Gastroesophageal sphincter (tissue), 3 donors: ENCODE measurements at regions not wholly inside any gene's neighbourhood (a gene's known extent, or its start where the extent isn't known, plus 50 kb on each side); places are given as distances from the start of the nearest gene placed in this dataset.
"Not testable (repeated sequence)": the region's sequence is repeated elsewhere in the genome, so short reads cannot be mapped to it uniquely, and the experiment has no call there.

ENCODE experiments used
- POLR2A ChIP-seq, 2 donors: fragments of 450-650 bp; IDR thresholded peaks; one replicate each; pipeline ENCODE4 v1.6.1; 2017; ENCODE audit warnings: antibody characterized with exemption in 2 of 2, mild to moderate bottlenecking in 2 of 2, moderate library complexity in 1 of 2
- POLR2AphosphoS5 ChIP-seq: sonication (generic); formaldehyde crosslinking; IDR thresholded peaks from one replicate; pipeline ENCODE4 v1.6.1; 2017; ENCODE audit warnings: antibody characterized with exemption
- TF ChIP-seq, protein P1 (sequence below), 4 experiments: fragments of 200-600 bp in 2 of 4; fragments of 450-650 bp in 2 of 4; sonication (generic) in 1 of 4; IDR thresholded peaks; one replicate each; pipeline ENCODE4 v1.5.1; 2017 to 2019; ENCODE audit warnings: antibody characterized with exemption in 4 of 4, mild to moderate bottlenecking in 2 of 4, moderate library complexity in 2 of 4

DNA sequence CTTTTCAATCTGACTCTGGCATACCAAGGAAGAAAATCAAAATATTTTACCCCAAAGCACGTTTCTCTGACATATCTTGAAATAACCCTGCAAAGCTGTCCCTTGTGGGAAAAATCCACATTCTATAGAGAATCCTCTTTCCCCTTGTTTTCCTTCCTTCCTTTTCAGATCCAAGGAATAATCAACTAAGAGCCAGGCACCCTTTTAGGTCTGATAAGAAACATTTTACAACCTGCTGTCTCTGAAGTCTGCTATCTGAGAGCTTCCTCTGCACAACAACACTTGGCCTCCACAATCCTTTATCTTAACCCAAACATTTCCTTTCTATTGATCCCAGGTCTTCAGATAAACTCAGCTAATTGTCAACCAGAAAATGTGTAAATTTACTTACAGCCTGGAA is 224.1 kb upstream of the DGKB start:
- TF ChIP-seq, protein P1, sequence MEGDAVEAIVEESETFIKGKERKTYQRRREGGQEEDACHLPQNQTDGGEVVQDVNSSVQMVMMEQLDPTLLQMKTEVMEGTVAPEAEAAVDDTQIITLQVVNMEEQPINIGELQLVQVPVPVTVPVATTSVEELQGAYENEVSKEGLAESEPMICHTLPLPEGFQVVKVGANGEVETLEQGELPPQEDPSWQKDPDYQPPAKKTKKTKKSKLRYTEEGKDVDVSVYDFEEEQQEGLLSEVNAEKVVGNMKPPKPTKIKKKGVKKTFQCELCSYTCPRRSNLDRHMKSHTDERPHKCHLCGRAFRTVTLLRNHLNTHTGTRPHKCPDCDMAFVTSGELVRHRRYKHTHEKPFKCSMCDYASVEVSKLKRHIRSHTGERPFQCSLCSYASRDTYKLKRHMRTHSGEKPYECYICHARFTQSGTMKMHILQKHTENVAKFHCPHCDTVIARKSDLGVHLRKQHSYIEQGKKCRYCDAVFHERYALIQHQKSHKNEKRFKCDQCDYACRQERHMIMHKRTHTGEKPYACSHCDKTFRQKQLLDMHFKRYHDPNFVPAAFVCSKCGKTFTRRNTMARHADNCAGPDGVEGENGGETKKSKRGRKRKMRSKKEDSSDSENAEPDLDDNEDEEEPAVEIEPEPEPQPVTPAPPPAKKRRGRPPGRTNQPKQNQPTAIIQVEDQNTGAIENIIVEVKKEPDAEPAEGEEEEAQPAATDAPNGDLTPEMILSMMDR (IDR thresholded peaks at IDR 0.05), result not testable (repeated sequence)
- not testable (repeated sequence) for TF ChIP-seq POLR2AphosphoS5; POLR2A (IDR thresholded peaks at IDR 0.05)
